ENCODE measurements at regions not wholly inside any gene's neighbourhood (a gene's known extent, or its start where the extent isn't known, plus 50 kb on each side); places are given as distances from the start of the nearest gene placed in this dataset.

GRCh38 chr6:126548300-126548699 is 208.4 kb downstream of the CENPW start:
- TF ChIP-seq SP1 (IDR thresholded peaks at IDR 0.05; ENCODE audit: low read depth): no peak
- TF ChIP-seq POLR2AphosphoS5 (IDR thresholded peaks at IDR 0.05; ENCODE audit: low read depth, low read length): no peak
- TF ChIP-seq CTCF (IDR thresholded peaks at IDR 0.05 in 2 of 3, conservative IDR thresholded peaks at IDR 0.05 in 1 of 3; ENCODE audit: borderline replicate concordance in 1 of 3, insufficient read depth in 1 of 3, low read depth in 2 of 3, low read length in 2 of 3): no peak
- TF ChIP-seq EZH2 (IDR thresholded peaks at IDR 0.05): no peak
- no peak for TF ChIP-seq ATF3 (IDR thresholded peaks at IDR 0.05)
- TF ChIP-seq JUND (IDR thresholded peaks at IDR 0.05): no peak
- no peak for TF ChIP-seq POLR2A (IDR thresholded peaks at IDR 0.05; ENCODE audit: borderline replicate concordance, extremely low read depth, insufficient read depth, insufficient read length)
- TF ChIP-seq RAD21 (IDR thresholded peaks at IDR 0.05; ENCODE audit: low read depth): no peak
- TF ChIP-seq SRF (IDR thresholded peaks at IDR 0.05; ENCODE audit: low read depth): no peak
- TF ChIP-seq REST (IDR thresholded peaks at IDR 0.05; ENCODE audit: low read depth): no peak
- TF ChIP-seq TCF7L2 (IDR thresholded peaks at IDR 0.05; ENCODE audit: borderline replicate concordance, extremely low read depth, insufficient read depth, insufficient read length): no peak
